ENCODE measurements at regions not wholly inside any gene's neighbourhood (a gene's known extent, or its start where the extent isn't known, plus 50 kb on each side); places are given as distances from the start of the nearest gene placed in this dataset.
"Not testable (repeated sequence)": the region's sequence is repeated elsewhere in the genome, so short reads cannot be mapped to it uniquely, and the experiment has no call there.

DNA sequence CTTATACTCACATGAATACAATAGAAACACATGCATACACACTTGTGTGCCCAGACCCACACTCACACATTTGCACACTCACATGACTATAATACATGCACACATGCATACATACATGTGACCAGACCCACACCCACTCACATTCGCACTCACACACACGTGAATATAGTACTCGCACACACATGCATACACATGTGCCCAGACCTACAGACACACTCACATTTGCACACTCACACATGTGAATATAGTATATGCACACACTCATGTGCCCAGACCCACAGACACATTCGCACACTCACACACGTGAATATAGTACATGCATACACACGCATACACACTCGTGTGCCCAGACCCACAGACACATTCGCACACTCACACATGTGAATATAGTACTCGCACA is 197.4 kb upstream of the ZNF469 start:
- H2AFZ ChIP-seq (ENCODE audit: low read depth, low read length); FAIRE-seq; in situ Hi-C loops (cut with MboI); H3K36me3 ChIP-seq (ENCODE audit: control insufficient read depth, insufficient read depth, low read length); H3K79me2 ChIP-seq (ENCODE audit: control insufficient read depth, insufficient read depth, low read length); intact Hi-C loops (cut with micrococcal nuclease); H3K9ac ChIP-seq (ENCODE audit: insufficient read depth in 1 of 2, low read depth in 2 of 2, low read length in 2 of 2); H3K27ac ChIP-seq (ENCODE audit: extremely low read depth, low read depth, low read length); H3K4me2 ChIP-seq (ENCODE audit: insufficient read depth, low read length); ATAC-seq; H3K9me1 ChIP-seq (ENCODE audit: control insufficient read depth, insufficient read depth, low read length); H4K20me1 ChIP-seq (replicated peaks; ENCODE audit: control insufficient read depth, insufficient read depth, low read length); H3K27me3 ChIP-seq (ENCODE audit: control insufficient read depth in 2 of 2, insufficient read depth in 2 of 2, low read length in 2 of 2); DNase-seq (ENCODE audit: extremely low read depth in 1 of 4, low spot score in 3 of 4); POLR2A ChIA-PET; BruUV-seq (replicated peaks); H3K4me3 ChIP-seq; CTCF ChIA-PET (ENCODE audit: low intra/inter-chr PET ratio); H3K9me3 ChIP-seq (replicated peaks; ENCODE audit: control insufficient read depth, insufficient read depth, low read depth, low read length); H3K4me1 ChIP-seq (replicated peaks in 1 of 2; ENCODE audit: control insufficient read depth in 2 of 2, insufficient read depth in 2 of 2, low read length in 2 of 2): not testable (repeated sequence)
- WGBS (ENCODE audit: insufficient coverage, low coverage, missing lambda C conversion rate), result 9% methylated on average over 3 of the region's 9 CpGs

DNA sequence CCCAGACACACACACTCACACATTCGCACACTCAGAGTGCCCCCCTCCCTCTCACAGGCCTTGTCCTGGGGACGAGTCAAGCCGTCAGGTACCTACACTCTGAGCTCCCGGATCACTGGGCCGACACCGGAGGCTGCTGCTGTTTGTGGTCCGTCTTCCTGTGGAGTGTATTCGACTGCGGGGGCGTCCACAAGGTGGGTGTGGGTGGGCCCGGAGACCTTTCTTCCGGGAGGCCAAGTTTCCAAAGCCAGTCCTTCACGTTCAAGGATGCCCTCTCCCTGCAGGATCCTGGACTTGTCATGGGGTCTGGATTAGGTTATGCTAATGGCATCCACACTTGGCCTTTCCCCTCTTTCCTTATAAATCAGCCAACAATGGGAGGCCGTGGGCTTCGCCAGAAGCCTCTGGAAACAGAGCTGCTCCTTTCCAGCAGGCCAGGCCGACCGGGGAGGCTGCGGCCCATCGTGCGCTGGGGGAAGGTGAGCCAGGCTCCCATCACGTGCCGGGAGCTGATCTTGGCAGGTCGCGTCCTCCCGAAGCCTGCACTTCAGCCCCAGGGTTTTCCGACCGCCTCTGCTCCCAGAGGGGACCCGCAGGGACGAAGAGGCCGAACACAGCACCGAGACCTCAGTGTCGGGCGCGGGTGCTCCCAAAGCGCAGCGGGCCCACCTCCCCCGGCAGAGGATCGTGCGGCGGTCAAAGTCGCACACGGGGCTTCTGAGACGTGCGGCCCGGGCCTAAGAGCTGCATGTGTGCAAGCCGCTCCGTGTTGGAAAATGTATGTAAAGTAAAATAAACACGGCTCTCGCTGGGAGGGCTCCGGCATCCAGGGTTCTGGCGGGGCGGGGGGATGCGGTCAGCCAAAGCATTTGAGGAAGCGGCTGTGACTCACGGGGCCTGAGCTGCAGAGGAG is 196.5 kb upstream of the ZNF469 start:
- CTCF ChIA-PET (ENCODE audit: low intra/inter-chr PET ratio); POLR2A ChIA-PET: not testable (repeated sequence)
- 34% methylated on average over 47 of the region's 55 CpGs for WGBS (ENCODE audit: insufficient coverage, low coverage, missing lambda C conversion rate)

DNA sequence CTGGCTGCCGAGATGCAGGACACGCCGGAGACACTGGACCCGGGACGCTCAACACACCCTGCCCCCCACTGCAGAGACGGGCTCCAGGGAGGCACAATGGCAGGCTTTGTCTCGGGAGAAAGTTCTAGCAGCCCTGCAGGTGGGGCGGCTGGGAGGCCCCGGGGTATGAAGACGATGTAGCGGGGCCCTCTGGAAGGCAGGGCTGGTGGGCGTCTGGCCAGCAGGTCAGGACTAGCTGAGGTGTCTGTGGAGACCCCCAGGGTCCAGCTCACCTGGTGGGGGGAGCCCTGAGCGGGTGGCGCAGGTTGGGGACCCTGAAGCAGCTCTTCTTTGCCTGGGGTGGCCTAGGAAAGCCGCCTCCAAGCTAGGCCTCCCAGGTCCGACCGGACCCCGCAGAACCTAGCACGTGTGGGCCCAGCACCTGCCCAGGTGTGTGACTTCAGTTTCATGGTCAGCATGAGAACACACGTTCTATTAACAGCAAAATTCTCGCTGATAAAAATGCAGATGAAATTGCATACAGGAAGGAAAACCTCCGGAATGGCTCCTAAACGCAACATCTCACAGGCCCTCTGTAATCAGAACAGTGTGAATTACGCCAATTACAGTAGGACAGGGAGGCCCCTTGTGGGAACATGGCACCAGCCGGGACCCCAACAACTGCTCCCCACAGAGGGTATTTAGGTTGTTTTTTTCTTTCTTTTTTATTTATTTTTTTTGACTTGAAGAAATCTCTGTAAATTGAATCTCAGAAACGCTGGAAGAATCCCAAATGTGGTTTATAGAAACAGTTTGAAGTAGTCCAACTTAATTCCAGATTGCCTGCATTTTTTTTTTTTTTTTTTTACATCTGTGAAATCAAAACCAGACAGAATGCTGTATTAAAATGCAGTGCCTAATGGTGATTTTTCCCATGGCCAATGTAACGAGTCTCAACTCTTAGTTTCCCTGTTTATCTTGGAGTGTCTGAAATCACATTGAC is 195.6 kb upstream of the ZNF469 start:
- WGBS (ENCODE audit: insufficient coverage, low coverage, missing lambda C conversion rate), result 18% methylated on average over 17 of the region's 27 CpGs
- H3K9me1 ChIP-seq (ENCODE audit: control insufficient read depth, insufficient read depth, low read length); H2AFZ ChIP-seq (ENCODE audit: low read depth, low read length); H3K4me2 ChIP-seq (ENCODE audit: insufficient read depth, low read length); H3K27ac ChIP-seq (ENCODE audit: extremely low read depth, low read depth, low read length); H4K20me1 ChIP-seq (replicated peaks; ENCODE audit: control insufficient read depth, insufficient read depth, low read length); FAIRE-seq; intact Hi-C loops (cut with micrococcal nuclease); H3K27me3 ChIP-seq (ENCODE audit: control insufficient read depth in 2 of 2, insufficient read depth in 2 of 2, low read length in 2 of 2); DNase-seq (ENCODE audit: extremely low read depth in 1 of 4, low spot score in 3 of 4); in situ Hi-C loops (cut with MboI); H3K79me2 ChIP-seq (ENCODE audit: control insufficient read depth, insufficient read depth, low read length); H3K4me1 ChIP-seq (replicated peaks in 1 of 2; ENCODE audit: control insufficient read depth in 2 of 2, insufficient read depth in 2 of 2, low read length in 2 of 2); H3K9ac ChIP-seq (ENCODE audit: insufficient read depth in 1 of 2, low read depth in 2 of 2, low read length in 2 of 2); H3K4me3 ChIP-seq; ATAC-seq; CTCF ChIA-PET (ENCODE audit: low intra/inter-chr PET ratio); BruUV-seq (replicated peaks); POLR2A ChIA-PET; H3K36me3 ChIP-seq (ENCODE audit: control insufficient read depth, insufficient read depth, low read length); H3K9me3 ChIP-seq (replicated peaks; ENCODE audit: control insufficient read depth, insufficient read depth, low read depth, low read length): not testable (repeated sequence)

More for the DNA sequence above, 196.5 kb upstream of the ZNF469 start:
- ATAC-seq; H4K20me1 ChIP-seq (replicated peaks; ENCODE audit: control insufficient read depth, insufficient read depth, low read length); H3K79me2 ChIP-seq (ENCODE audit: control insufficient read depth, insufficient read depth, low read length); H3K9me1 ChIP-seq (ENCODE audit: control insufficient read depth, insufficient read depth, low read length); in situ Hi-C loops (cut with MboI); H3K4me3 ChIP-seq; BruUV-seq (replicated peaks); H3K9ac ChIP-seq (ENCODE audit: insufficient read depth in 1 of 2, low read depth in 2 of 2, low read length in 2 of 2); H3K27me3 ChIP-seq (ENCODE audit: control insufficient read depth in 2 of 2, insufficient read depth in 2 of 2, low read length in 2 of 2); FAIRE-seq; H3K4me2 ChIP-seq (ENCODE audit: insufficient read depth, low read length); intact Hi-C loops (cut with micrococcal nuclease); H3K4me1 ChIP-seq (replicated peaks in 1 of 2; ENCODE audit: control insufficient read depth in 2 of 2, insufficient read depth in 2 of 2, low read length in 2 of 2); H2AFZ ChIP-seq (ENCODE audit: low read depth, low read length); H3K27ac ChIP-seq (ENCODE audit: extremely low read depth, low read depth, low read length); DNase-seq (ENCODE audit: extremely low read depth in 1 of 4, low spot score in 3 of 4); H3K9me3 ChIP-seq (replicated peaks; ENCODE audit: control insufficient read depth, insufficient read depth, low read depth, low read length); H3K36me3 ChIP-seq (ENCODE audit: control insufficient read depth, insufficient read depth, low read length): not testable (repeated sequence)

Data from K562 (cell line).